Natural killer cell treated with Interleukin-12 subunit alpha and Interleukin-12 subunit beta and Interleukin-15 and Interleukin-18, amount 100 ng/mL, for 72 hours (primary cell): ENCODE measurements at regions not wholly inside any gene's neighbourhood (a gene's known extent, or its start where the extent isn't known, plus 50 kb on each side); places are given as distances from the start of the nearest gene placed in this dataset.

Experiments
- ATAC-seq, 2 donors: fragments of 150-1000 bp; cut with Tn5 transposase in 1 of 2; sonication (Bioruptor Pico), chemical (Tn5 transposase) in 1 of 2; 2 replicates each; pipeline ENCODE4 v1.10.0; 2021
- DNase-seq: peaks from one replicate; pipeline ENCODE4 v3.0.0; 2022; ENCODE audit warnings: low spot score
- H3K27ac Mint-ChIP-seq, 2 donors: 1 replicate in 1 of 2; 2 replicates in 1 of 2; pipeline ENCODE4 v1.8.0; 2022; ENCODE audit warnings: mixed read lengths in 2 of 2, mild to moderate bottlenecking in 1 of 2, moderate library complexity in 1 of 2
- H3K27me3 Mint-ChIP-seq, 2 donors: 1 replicate in 1 of 2; 2 replicates in 1 of 2; pipeline ENCODE4 v1.8.0; 2022; ENCODE audit warnings: mixed read lengths in 2 of 2
- H3K36me3 Mint-ChIP-seq: one replicate; pipeline ENCODE4 v1.8.0; 2022; ENCODE audit warnings: mixed read lengths
- H3K4me1 Mint-ChIP-seq, 2 donors: 1 replicate in 1 of 2; 2 replicates in 1 of 2; pipeline ENCODE4 v1.8.0; 2022; ENCODE audit warnings: low read depth in 2 of 2, mixed read lengths in 2 of 2, mild to moderate bottlenecking in 1 of 2
- H3K4me3 Mint-ChIP-seq: one replicate; pipeline ENCODE4 v1.8.0; 2022; ENCODE audit warnings: mixed read lengths
- H3K9me3 Mint-ChIP-seq: 2 replicates; pipeline ENCODE4 v1.8.0; 2022; ENCODE audit warnings: mixed read lengths

- Mint-ChIP-seq H3K9me3 (peaks cover 8% of the 10 kb centered on the region), H3K27ac (no peak overlapping the region), H3K27me3 (peaks cover 7 to 13% of the 10 kb centered on the region in 2 donors), H3K36me3 (peaks cover 4% of the 10 kb centered on the region), H3K4me1 (no peaks in the 10 kb centered on the region), H3K4me3 (no peak overlapping the region)
- no peak for DNase-seq
- ATAC-seq: no peak
Observed at GRCh38 chr6:142665393-142665792, 279.6 kb downstream of the HIVEP2 start.

GRCh38 chr6:142666599-142667185 lies 278.3 kb downstream of the HIVEP2 start:
- Mint-ChIP-seq H3K27me3 (peaks cover 7 to 12% of the 10 kb centered on the region in 2 donors), H3K9me3 (peaks cover 8% of the 10 kb centered on the region), H3K4me3 (no peak overlapping the region), H3K27ac (no peak overlapping the region), H3K36me3 (peaks cover 4% of the 10 kb centered on the region), H3K4me1 (no peaks in the 10 kb centered on the region)
- DNase-seq: no peak
- ATAC-seq: no peak

- DNase-seq (no peak), ATAC-seq (no peak)
- peaks cover 7 to 11% of the 10 kb centered on the region in 2 donors for H3K27me3 Mint-ChIP-seq
- no peaks in the 10 kb centered on the region for H3K4me1 Mint-ChIP-seq
- H3K36me3 Mint-ChIP-seq: no peaks in the 10 kb centered on the region
- H3K27ac Mint-ChIP-seq: no peak overlapping the region
- no peaks in the 10 kb centered on the region for H3K9me3 Mint-ChIP-seq
- no peak overlapping the region for H3K4me3 Mint-ChIP-seq
Observed at GRCh38 chr6:142669471-142670351, 275.3 kb downstream of the HIVEP2 start.

GRCh38 chr6:142671791-142672190 lies 273.2 kb downstream of the HIVEP2 start:
- Mint-ChIP-seq H3K9me3 (no peaks in the 10 kb centered on the region), H3K4me3 (no peak overlapping the region), H3K4me1 (no peaks in the 10 kb centered on the region), H3K36me3 (no peaks in the 10 kb centered on the region), H3K27ac (no peak overlapping the region), H3K27me3 (peaks cover 5 to 22% of the 10 kb centered on the region in 2 donors)
- DNase-seq (no peak), ATAC-seq (peak in 1 of 2 donors; percentile 24)

- ATAC-seq (no peak), DNase-seq (no peak)
- H3K9me3 Mint-ChIP-seq: no peaks in the 10 kb centered on the region
- no peak overlapping the region for H3K27ac Mint-ChIP-seq
- no peaks in the 10 kb centered on the region for H3K36me3 Mint-ChIP-seq
- H3K27me3 Mint-ChIP-seq: peaks cover 10 to 37% of the 10 kb centered on the region in 2 donors
- no peak overlapping the region for H3K4me3 Mint-ChIP-seq
- peaks cover 0 to 4% of the 10 kb centered on the region in 2 donors for H3K4me1 Mint-ChIP-seq
Observed at GRCh38 chr6:142675517-142675916, 269.5 kb downstream of the HIVEP2 start.

- Mint-ChIP-seq H3K4me1 (peaks cover 0 to 4% of the 10 kb centered on the region in 2 donors), H3K27me3 (peaks cover 13 to 40% of the 10 kb centered on the region in 2 donors), H3K27ac (no peak overlapping the region), H3K9me3 (no peaks in the 10 kb centered on the region), H3K4me3 (no peak overlapping the region), H3K36me3 (no peaks in the 10 kb centered on the region)
- DNase-seq (no peak), ATAC-seq (no peak)
Observed at GRCh38 chr6:142676027-142676443, 268.9 kb downstream of the HIVEP2 start.

GRCh38 chr6:142676647-142677192 lies 268.3 kb downstream of the HIVEP2 start:
- Mint-ChIP-seq H3K27ac (no peak overlapping the region), H3K36me3 (no peaks in the 10 kb centered on the region)
- no peak for DNase-seq

GRCh38 chr6:142679907-142680700 lies 264.9 kb downstream of the HIVEP2 start:
- ATAC-seq (peak; percentile 28 to 37), DNase-seq (no peak)
- Mint-ChIP-seq H3K27me3 (peaks cover 15 to 31% of the 10 kb centered on the region in 2 donors), H3K4me1 (peaks cover 0 to 4% of the 10 kb centered on the region in 2 donors), H3K9me3 (no peaks in the 10 kb centered on the region), H3K27ac (no peak overlapping the region), H3K4me3 (no peak overlapping the region), H3K36me3 (no peaks in the 10 kb centered on the region)

More at GRCh38 chr6:142676647-142677192, 268.3 kb downstream of the HIVEP2 start:
- no peak for ATAC-seq
- H3K4me3 Mint-ChIP-seq: no peak overlapping the region
- peaks cover 18 to 45% of the 10 kb centered on the region in 2 donors for H3K27me3 Mint-ChIP-seq
- peaks cover 0 to 4% of the 10 kb centered on the region in 2 donors for H3K4me1 Mint-ChIP-seq
- no peaks in the 10 kb centered on the region for H3K9me3 Mint-ChIP-seq

- Mint-ChIP-seq H3K27ac (no peak overlapping the region), H3K4me1 (peaks cover 0 to 4% of the 10 kb centered on the region in 2 donors), H3K36me3 (no peaks in the 10 kb centered on the region), H3K9me3 (no peaks in the 10 kb centered on the region), H3K27me3 (peaks cover 15 to 26% of the 10 kb centered on the region in 2 donors), H3K4me3 (no peak overlapping the region)
- DNase-seq (no peak), ATAC-seq (peak in 1 of 2 donors; percentile 26)
Observed at GRCh38 chr6:142681099-142681498, 263.9 kb downstream of the HIVEP2 start.

- peaks cover 0 to 4% of the 10 kb centered on the region in 2 donors for H3K4me1 Mint-ChIP-seq
- H3K27me3 Mint-ChIP-seq: peaks cover 15 to 17% of the 10 kb centered on the region in 2 donors
- H3K4me3 Mint-ChIP-seq: no peak overlapping the region
- no peak for DNase-seq
- H3K9me3 Mint-ChIP-seq: no peaks in the 10 kb centered on the region
- no peak for ATAC-seq
- no peak overlapping the region for H3K27ac Mint-ChIP-seq
- H3K36me3 Mint-ChIP-seq: no peaks in the 10 kb centered on the region
Observed at GRCh38 chr6:142682985-142683384, 262.0 kb downstream of the HIVEP2 start.

GRCh38 chr6:142683714-142684141 lies 261.2 kb downstream of the HIVEP2 start:
- no peak for DNase-seq
- peaks cover 10 to 11% of the 10 kb centered on the region in 2 donors for H3K27me3 Mint-ChIP-seq
- no peak for ATAC-seq
- H3K4me1 Mint-ChIP-seq: peaks cover 0 to 4% of the 10 kb centered on the region in 2 donors
- no peaks in the 10 kb centered on the region for H3K36me3 Mint-ChIP-seq
- H3K27ac Mint-ChIP-seq: no peak overlapping the region
- no peaks in the 10 kb centered on the region for H3K9me3 Mint-ChIP-seq
- no peak overlapping the region for H3K4me3 Mint-ChIP-seq

- H3K4me3 Mint-ChIP-seq: no peak overlapping the region
- peaks cover 0 to 4% of the 10 kb centered on the region in 2 donors for H3K4me1 Mint-ChIP-seq
- no peaks in the 10 kb centered on the region for H3K36me3 Mint-ChIP-seq
- no peak overlapping the region for H3K27ac Mint-ChIP-seq
- H3K9me3 Mint-ChIP-seq: no peaks in the 10 kb centered on the region
- DNase-seq (no peak), ATAC-seq (no peak)
- peaks cover 8% of the 10 kb centered on the region in 2 donors for H3K27me3 Mint-ChIP-seq
Observed at GRCh38 chr6:142684371-142684770, 260.6 kb downstream of the HIVEP2 start.

- Mint-ChIP-seq H3K4me1 (no peaks in the 10 kb centered on the region), H3K27me3 (peaks cover 5 to 6% of the 10 kb centered on the region in 2 donors), H3K9me3 (no peaks in the 10 kb centered on the region), H3K36me3 (no peaks in the 10 kb centered on the region), H3K27ac (no peak overlapping the region), H3K4me3 (no peak overlapping the region)
- DNase-seq (no peak), ATAC-seq (no peak)
Observed at GRCh38 chr6:142685852-142686506, 259.0 kb downstream of the HIVEP2 start.
